Nephron progenitor cell (in vitro differentiated cells): ENCODE measurements at regions not wholly inside any gene's neighbourhood (a gene's known extent, or its start where the extent isn't known, plus 50 kb on each side); places are given as distances from the start of the nearest gene placed in this dataset.

ENCODE experiments used
- DNase-seq: peaks from one replicate; pipeline ENCODE4 v3.0.0; 2021
- H3K27ac Mint-ChIP-seq: 2 replicates; pipeline ENCODE4 v1.8.0; 2021; ENCODE audit warnings: mild to moderate bottlenecking, moderate library complexity, mixed read lengths
- H3K27me3 Mint-ChIP-seq: 2 replicates; pipeline ENCODE4 v1.8.0; 2021; ENCODE audit warnings: mild to moderate bottlenecking, low read depth, mixed read lengths; ENCODE audit not compliant: poor library complexity
- H3K36me3 Mint-ChIP-seq: 2 replicates; pipeline ENCODE4 v1.8.0; 2021; ENCODE audit warnings: low read depth, mixed read lengths
- H3K4me1 Mint-ChIP-seq: 2 replicates; pipeline ENCODE4 v1.8.0; 2021; ENCODE audit warnings: mixed read lengths
- H3K4me3 Mint-ChIP-seq: 2 replicates; pipeline ENCODE4 v1.8.0; 2021; ENCODE audit warnings: mild to moderate bottlenecking, moderate library complexity, mixed read lengths
- H3K9me3 Mint-ChIP-seq: 2 replicates; pipeline ENCODE4 v1.8.0; 2021; ENCODE audit warnings: mild to moderate bottlenecking, moderate library complexity, mixed read lengths
- CTCF ChIP-seq: fragments of 200-600 bp; sonication (generic); IDR thresholded peaks from 2 replicates; pipeline ENCODE4 v1.5.0; 2021; ENCODE audit warnings: antibody characterized with exemption

DNA sequence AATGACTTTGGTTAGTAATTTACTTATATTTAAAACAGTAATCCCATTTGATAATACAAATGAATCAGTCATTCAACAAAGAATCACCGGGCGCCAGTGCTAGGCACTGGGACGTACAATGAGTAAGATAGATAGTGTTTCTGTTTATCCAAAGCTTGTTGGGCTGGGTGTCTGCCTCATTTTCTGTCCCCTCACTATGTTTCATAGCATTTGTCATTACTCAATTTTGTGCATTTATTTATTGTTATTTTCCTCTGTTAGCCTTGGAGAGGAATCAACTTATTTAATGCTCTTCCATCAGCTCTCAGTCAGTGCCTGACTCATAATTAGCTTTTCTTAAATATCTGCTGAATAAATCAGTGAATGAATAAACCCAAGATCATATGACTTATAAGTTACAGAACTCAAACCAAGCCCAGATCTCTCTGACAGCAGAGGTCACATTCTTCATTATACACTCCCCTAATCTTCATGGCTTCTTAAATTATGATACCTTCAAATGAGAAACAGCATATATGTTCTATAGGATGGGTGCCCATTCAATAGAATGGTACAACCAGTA is 86.2 kb downstream of the TSPAN8 start:
- no peak for DNase-seq
- H3K4me3 Mint-ChIP-seq, result no peak overlapping the region
- no peaks in the 10 kb centered on the region for H3K27me3 Mint-ChIP-seq
- peaks cover 14% of the 10 kb centered on the region for H3K4me1 Mint-ChIP-seq
- H3K27ac Mint-ChIP-seq, result no peak overlapping the region
- H3K36me3 Mint-ChIP-seq, result no peaks in the 10 kb centered on the region
- TF ChIP-seq CTCF, result no peak
- H3K9me3 Mint-ChIP-seq, result peaks cover 3% of the 10 kb centered on the region

GRCh38 chr12:71070416-71071128 is 87.2 kb downstream of the TSPAN8 start:
- no peak overlapping the region for H3K4me3 Mint-ChIP-seq
- no peak overlapping the region for H3K27ac Mint-ChIP-seq
- no peaks in the 10 kb centered on the region for H3K36me3 Mint-ChIP-seq
- TF ChIP-seq CTCF, result no peak
- DNase-seq, result no peak
- H3K27me3 Mint-ChIP-seq, result no peaks in the 10 kb centered on the region
- H3K9me3 Mint-ChIP-seq, result peaks cover 3% of the 10 kb centered on the region
- H3K4me1 Mint-ChIP-seq, result peaks cover 14% of the 10 kb centered on the region

- H3K9me3 Mint-ChIP-seq, result no peaks in the 10 kb centered on the region
- no peaks in the 10 kb centered on the region for H3K36me3 Mint-ChIP-seq
- no peak overlapping the region for H3K4me3 Mint-ChIP-seq
- no peak overlapping the region for H3K27ac Mint-ChIP-seq
- TF ChIP-seq CTCF, result no peak
- no peaks in the 10 kb centered on the region for H3K27me3 Mint-ChIP-seq
- DNase-seq, result no peak
- peaks cover 14% of the 10 kb centered on the region for H3K4me1 Mint-ChIP-seq
Observed at GRCh38 chr12:71069311-71069710, 88.5 kb downstream of the TSPAN8 start.

- DNase-seq, result no peak
- no peak for TF ChIP-seq CTCF
- Mint-ChIP-seq H3K4me3 (no peak overlapping the region), H3K36me3 (no peaks in the 10 kb centered on the region), H3K27me3 (no peaks in the 10 kb centered on the region), H3K27ac (no peak overlapping the region), H3K4me1 (no peaks in the 10 kb centered on the region), H3K9me3 (peaks cover 3% of the 10 kb centered on the region)
Observed at GRCh38 chr12:71063087-71063486, 94.7 kb downstream of the TSPAN8 start.

GRCh38 chr12:71061451-71061850 is 96.3 kb downstream of the TSPAN8 start:
- DNase-seq, result no peak
- H3K9me3 Mint-ChIP-seq, result peaks cover 3% of the 10 kb centered on the region
- TF ChIP-seq CTCF, result no peak
- no peaks in the 10 kb centered on the region for H3K36me3 Mint-ChIP-seq
- no peak overlapping the region for H3K4me3 Mint-ChIP-seq
- H3K27ac Mint-ChIP-seq, result no peak overlapping the region
- no peaks in the 10 kb centered on the region for H3K4me1 Mint-ChIP-seq
- no peaks in the 10 kb centered on the region for H3K27me3 Mint-ChIP-seq

- Mint-ChIP-seq H3K27me3 (no peaks in the 10 kb centered on the region), H3K4me3 (no peak overlapping the region), H3K9me3 (peaks cover 3% of the 10 kb centered on the region), H3K36me3 (no peaks in the 10 kb centered on the region), H3K4me1 (no peaks in the 10 kb centered on the region), H3K27ac (no peak overlapping the region)
- no peak for DNase-seq
- no peak for TF ChIP-seq CTCF
Observed at GRCh38 chr12:71060426-71060825, 97.4 kb downstream of the TSPAN8 start.
